GM21737 (cell line): ENCODE measurements at regions not wholly inside any gene's neighbourhood (a gene's known extent, or its start where the extent isn't known, plus 50 kb on each side); places are given as distances from the start of the nearest gene placed in this dataset.

Experiments used
- ATAC-seq: cut with Tn5 transposase; IDR thresholded peaks from one replicate; pipeline ENCODE4 v1.9.1; 2021; ENCODE audit warnings: mild to moderate bottlenecking, moderate library complexity; ENCODE audit not compliant: unreplicated experiment

DNA sequence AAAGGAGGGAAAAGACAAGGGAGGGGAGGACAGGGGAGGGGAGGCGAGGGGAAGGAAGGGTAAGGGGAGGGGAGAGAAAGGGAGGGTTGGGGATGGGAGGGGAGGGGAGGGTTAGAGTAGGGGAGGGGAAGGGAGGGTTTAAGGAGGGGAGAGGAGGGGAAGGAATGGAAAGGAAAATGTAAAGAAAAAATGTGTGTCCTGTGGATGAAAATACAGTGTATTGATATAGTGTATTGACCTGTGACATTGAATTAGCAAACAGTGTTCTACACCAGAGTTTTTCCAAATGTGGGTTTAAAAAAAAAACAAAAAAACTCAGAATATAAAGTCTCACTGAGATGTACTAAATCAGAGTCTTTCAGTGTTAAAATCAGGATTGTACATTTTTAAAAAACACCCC is 1279.8 kb upstream of the ADGRL2 start:
- no peak for ATAC-seq

DNA sequence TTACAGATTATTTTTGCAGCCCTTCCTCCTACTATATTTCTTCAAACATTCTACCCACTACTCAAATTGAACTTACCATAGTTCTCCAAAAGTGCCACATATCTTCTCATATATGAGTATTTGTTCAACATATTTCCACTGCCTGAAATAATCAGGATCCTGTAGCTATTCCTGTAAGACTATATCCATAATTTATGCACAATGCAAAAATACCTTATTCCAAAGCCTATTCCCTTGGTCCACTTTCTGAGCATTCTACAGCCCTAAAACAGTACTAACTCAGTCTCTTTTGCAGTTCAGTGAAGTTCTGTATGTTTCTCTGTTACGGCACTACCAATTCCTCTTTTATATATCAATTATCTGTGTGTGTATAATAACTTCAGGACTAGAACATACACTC is 1283.7 kb upstream of the ADGRL2 start:
- no peak for ATAC-seq

GRCh38 chr1:80509965-80510522 is 1290.7 kb upstream of the ADGRL2 start:
- ATAC-seq = no peak

DNA sequence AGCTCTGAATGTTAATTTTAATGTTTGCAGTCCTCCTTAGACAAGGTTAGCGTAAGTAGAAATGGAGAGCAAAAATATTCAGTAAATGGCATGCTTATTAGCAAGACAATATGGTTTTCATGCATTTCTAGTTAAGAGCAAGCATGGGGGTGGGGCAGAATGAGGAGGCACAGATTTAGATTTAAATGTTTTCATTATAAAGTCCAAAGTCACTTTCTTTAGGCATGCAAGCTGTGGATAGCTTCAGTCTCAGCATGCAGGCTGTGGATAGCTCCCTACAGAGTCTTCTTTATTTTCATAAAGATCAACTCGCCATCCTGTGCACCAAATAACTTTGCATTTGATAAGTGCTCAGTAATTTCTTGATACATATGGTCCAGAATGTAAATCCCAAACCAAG is 1294.5 kb upstream of the ADGRL2 start:
- no peak for ATAC-seq

GRCh38 chr1:80498673-80499072 is 1302.1 kb upstream of the ADGRL2 start:
- ATAC-seq = no peak

GRCh38 chr1:80495806-80496205 is 1304.9 kb upstream of the ADGRL2 start:
- no peak for ATAC-seq

- ATAC-seq = no peak
Observed at GRCh38 chr1:80472145-80472544, 1328.6 kb upstream of the ADGRL2 start.

DNA sequence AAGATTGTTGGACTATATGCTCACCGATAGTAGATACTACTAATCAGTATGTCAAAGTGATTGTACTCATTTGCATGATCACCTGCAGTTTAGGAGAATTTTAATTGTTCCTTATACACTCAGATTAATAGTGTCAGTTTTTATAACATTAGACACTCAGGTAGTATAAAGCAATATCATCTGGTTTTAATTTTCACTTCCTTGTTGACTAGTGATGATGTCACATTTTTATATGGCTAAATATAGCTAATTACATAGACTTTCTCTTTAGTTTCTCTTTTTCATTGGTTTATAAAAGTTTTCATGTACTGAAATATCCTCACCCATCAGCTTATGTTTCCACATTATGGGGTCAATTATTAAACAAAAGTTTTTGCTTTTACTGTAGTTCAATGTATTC is 1332.4 kb upstream of the ADGRL2 start:
- no peak for ATAC-seq

DNA sequence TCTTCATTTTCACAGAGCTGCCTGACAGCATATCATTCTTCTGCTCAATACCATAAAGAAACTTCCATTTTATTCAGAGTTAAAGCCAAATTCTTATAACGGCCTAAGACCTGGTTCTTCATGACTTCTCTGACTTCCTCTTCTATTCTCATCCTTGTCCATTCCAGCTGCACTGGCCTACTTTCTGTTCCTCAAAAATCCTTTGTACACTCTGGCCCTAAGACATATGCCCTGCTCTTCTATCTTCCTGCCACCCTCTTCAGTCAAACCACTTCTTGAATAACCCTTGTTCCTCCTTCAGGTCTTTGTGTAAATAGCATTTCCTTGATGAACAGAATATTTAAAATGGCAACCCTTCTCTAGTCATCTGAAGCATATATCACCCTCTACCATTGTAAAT is 1338.7 kb upstream of the ADGRL2 start:
- no peak for ATAC-seq

GRCh38 chr1:80457409-80457808 is 1343.3 kb upstream of the ADGRL2 start:
- no peak for ATAC-seq

DNA sequence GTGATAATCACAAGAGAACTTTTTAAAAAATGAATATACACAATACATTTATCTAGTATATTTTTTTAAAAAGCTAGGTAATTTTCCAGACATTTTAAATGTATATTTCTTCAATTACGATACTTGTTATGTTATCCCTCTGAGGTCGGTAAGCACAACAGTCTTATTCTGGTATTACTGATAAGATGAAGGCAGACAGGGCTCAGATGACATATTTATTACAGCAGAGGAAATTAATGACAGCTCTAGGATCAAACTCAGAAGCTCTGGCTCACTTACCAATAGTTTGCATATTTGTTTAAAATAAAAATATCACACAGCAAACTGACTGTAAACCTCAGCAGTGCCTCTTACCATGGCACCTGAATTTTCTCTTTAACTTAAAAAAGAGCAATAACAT is 1347.0 kb upstream of the ADGRL2 start:
- ATAC-seq = no peak

- ATAC-seq = no peak
Observed at GRCh38 chr1:80450711-80451110, 1350.0 kb upstream of the ADGRL2 start.

DNA sequence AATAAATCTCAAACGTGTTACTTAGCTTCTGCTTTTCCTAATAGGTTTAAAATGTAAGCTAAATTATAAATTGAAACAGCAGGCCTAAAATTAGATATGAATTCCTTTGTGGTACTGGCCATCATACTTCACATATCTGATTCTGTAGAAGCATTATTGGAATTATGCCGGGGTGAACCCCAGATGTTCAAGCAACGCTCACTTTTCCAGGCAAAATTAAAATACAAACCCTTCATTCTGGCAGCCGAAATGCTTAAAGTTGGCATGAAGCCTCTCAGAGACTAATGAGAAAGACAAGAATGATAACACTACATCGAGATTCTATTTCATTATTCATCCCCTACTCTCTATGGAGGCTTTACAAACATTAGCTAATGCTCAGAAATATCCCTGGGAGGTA is 1352.7 kb upstream of the ADGRL2 start:
- no peak for ATAC-seq

DNA sequence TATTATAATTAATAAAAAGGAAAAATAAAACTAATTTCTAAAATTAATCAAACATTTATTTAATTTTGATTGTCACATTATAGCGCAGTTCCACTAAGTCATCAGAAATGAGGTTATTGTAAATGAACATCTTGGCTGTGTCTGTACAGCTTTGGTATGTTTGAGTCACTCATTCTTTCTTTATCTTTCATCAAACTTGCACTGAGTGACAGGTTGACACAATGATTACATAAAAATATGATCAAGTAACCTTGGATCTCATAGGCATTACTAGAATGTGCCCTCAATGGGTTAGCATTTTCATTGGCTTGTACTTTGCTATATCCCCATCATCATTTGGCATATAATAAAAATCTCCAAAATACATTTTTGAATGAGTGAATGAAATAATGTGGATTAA is 1353.2 kb upstream of the ADGRL2 start:
- ATAC-seq = no peak

GRCh38 chr1:80445033-80445432 is 1355.7 kb upstream of the ADGRL2 start:
- no peak for ATAC-seq

- ATAC-seq = no peak
Observed at GRCh38 chr1:80444171-80444570, 1356.6 kb upstream of the ADGRL2 start.

GRCh38 chr1:80441664-80442063 is 1359.1 kb upstream of the ADGRL2 start:
- no peak for ATAC-seq

DNA sequence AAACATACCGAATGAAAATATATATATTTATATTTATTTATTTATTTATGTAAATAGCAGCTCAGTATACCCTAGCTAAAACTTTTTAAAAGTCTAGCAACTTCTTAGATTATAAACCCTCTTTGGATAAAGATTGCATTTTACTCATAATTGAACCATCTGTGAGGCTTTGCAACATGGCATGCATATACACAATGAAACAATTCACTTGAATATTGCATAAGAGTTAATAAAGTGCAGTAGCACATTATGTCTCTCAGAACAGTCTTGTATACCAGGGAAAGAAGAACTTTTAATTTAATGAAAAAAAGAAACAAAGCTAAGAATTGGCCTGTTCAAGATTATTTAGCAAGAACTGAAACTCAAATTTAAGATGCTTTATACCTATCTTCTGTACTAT is 1363.9 kb upstream of the ADGRL2 start:
- ATAC-seq = no peak

DNA sequence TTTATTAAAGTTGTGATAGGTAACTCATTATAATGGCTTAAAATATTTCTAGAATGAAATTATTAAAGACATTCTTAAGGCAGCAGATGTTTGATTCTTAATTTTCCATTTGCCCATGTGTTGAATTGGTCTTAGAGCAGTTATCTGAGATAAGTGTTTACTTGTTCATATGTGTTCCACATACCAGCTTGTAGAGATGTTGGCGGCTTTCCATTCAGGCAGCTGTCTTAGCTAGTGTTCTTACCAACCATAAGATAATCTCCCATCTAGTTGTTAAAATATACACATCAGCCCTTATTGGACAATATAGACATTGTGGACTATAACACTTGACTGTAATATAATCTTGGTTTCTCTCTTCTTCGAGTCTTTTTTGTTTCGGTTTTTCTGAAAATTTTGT is 1372.9 kb upstream of the ADGRL2 start:
- ATAC-seq = no peak

GRCh38 chr1:80424249-80424648 is 1376.5 kb upstream of the ADGRL2 start:
- no peak for ATAC-seq

DNA sequence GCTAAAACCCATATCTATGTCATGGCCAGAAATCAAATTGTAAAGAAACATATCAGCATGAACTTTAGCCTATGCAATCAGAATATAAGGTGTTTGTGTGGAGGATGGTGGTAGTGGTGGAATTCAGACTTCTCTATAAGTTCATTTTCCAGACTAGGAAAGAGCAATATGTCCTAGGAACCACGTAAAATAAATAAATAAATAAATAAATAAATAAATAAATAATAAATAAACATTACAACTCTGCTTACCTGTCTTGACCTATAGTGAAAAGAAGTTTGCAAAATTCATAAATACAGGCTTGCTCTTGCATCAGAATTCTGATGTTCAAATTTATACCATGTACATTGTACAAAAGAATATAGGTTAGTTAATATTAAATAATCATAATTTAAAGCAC is 1382.6 kb upstream of the ADGRL2 start:
- ATAC-seq = no peak

DNA sequence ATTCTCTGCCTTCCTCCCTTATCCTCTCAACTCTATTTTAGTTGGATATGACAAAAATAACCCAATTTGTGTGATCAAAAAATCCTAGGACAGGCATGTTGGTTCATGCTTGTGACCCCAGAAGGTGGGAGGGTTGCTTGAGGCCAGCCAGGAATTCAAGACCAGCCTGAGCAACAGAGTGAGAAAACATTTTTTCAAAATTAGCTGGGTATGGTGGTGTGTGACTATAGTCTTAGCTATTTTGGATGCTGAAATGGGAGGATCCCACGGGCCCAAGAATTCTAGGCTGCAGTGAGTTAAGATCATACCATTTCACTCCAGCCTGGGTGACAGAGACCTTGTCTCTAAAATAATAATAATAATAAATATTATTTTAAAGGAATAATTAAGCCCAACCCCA is 1383.1 kb upstream of the ADGRL2 start:
- ATAC-seq = no peak

GRCh38 chr1:80413969-80414368 is 1386.8 kb upstream of the ADGRL2 start:
- ATAC-seq = no peak

DNA sequence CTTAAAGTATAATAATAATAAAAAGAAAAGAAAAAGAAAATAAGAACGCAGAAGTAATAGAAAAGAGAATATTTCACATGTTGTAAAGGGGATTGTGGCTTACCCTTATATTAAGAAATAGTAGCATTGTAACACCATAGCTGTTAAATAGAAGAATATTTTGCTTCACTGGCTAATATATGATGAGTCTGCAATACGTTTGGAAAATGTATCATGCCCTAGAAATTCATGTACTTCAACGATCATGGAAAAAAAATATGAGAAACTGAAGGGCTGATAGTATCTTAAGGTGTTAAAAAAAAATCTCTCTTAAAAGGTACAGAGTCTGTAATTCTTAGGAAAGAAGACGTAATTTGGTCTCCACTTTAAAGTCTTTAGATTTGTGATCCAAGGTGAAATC is 1390.5 kb upstream of the ADGRL2 start:
- no peak for ATAC-seq
